Tibial nerve (tissue), 4 donors: ENCODE measurements at regions not wholly inside any gene's neighbourhood (a gene's known extent, or its start where the extent isn't known, plus 50 kb on each side); places are given as distances from the start of the nearest gene placed in this dataset.

Experiments used
- DNase-seq, 2 donors: peaks; one replicate each; pipeline ENCODE4 v3.0.0-alpha.2; 2019; ENCODE audit warnings: low spot score in 2 of 2
- H3K27ac ChIP-seq, 4 donors: fragments of 200-600 bp; sonication (generic) in 3 of 4; one replicate each; pipeline ENCODE4 v1.5.1; 2017 to 2019; ENCODE audit warnings: mild to moderate bottlenecking in 1 of 4
- H3K27me3 ChIP-seq, 2 donors: fragments of 200-600 bp; sonication (generic) in 1 of 2; one replicate each; pipeline versions ENCODE4 v1.5.1 to v1.6.0; 2017 to 2019
- H3K36me3 ChIP-seq, 3 donors: fragments of 200-600 bp; sonication (generic); one replicate each; pipeline ENCODE4 v1.5.1; 2018 to 2019
- H3K4me1 ChIP-seq, 4 donors: fragments of 200-600 bp; sonication (generic) in 3 of 4; one replicate each; pipeline ENCODE4 v1.5.1; 2017 to 2019
- H3K4me3 ChIP-seq, 4 donors: fragments of 200-600 bp; sonication (generic) in 3 of 4; one replicate each; pipeline ENCODE4 v1.5.1; 2017 to 2019; ENCODE audit warnings: mild to moderate bottlenecking in 1 of 4, moderate library complexity in 1 of 4
- H3K9me3 ChIP-seq, 4 donors: fragments of 200-600 bp; sonication (generic) in 3 of 4; one replicate each; pipeline ENCODE4 v1.5.1; 2017 to 2019
- CTCF ChIP-seq, 5 experiments: fragments of 200-600 bp in 3 of 5; fragments of 450-650 bp in 2 of 5; sonication (generic) in 3 of 5; IDR thresholded peaks; one replicate each; pipeline ENCODE4 v1.5.1; 2016 to 2019; ENCODE audit warnings: antibody characterized with exemption in 5 of 5, mild to moderate bottlenecking in 3 of 5, moderate library complexity in 2 of 5
- EP300 ChIP-seq, 2 donors: sonication (generic); formaldehyde crosslinking; IDR thresholded peaks; one replicate each; pipeline ENCODE4 v1.6.1; 2017; ENCODE audit warnings: antibody characterized with exemption in 2 of 2, mild to moderate bottlenecking in 1 of 2
- POLR2A ChIP-seq, 2 donors: fragments of 450-650 bp; IDR thresholded peaks; one replicate each; pipeline ENCODE4 v1.6.1; 2017; ENCODE audit warnings: antibody characterized with exemption in 2 of 2, mild to moderate bottlenecking in 2 of 2, moderate library complexity in 2 of 2
- WGBS, 2 donors: methylation state at CpG; one replicate each; pipeline ENCODE4 v1.1.5; 2018; 5-methylcytosine and 5-hydroxymethylcytosine counted together

GRCh38 chr11:80168796-80169195 is 728.0 kb upstream of the TENM4 start:
- H3K4me3 ChIP-seq, result no peak overlapping the region
- DNase-seq, result no peak
- TF ChIP-seq POLR2A (IDR thresholded peaks at IDR 0.05), result no peak
- TF ChIP-seq EP300 (IDR thresholded peaks at IDR 0.05), result no peak
- no peak for TF ChIP-seq CTCF (IDR thresholded peaks at IDR 0.05)
- no peak overlapping the region for H3K27ac ChIP-seq
- no peaks in the 10 kb centered on the region for H3K27me3 ChIP-seq
- peaks cover 0 to 9% (median 0%) of the 10 kb centered on the region in 4 donors for H3K9me3 ChIP-seq
- WGBS, 2 donors, result 85% methylated on average over 2 of the region's 2 CpGs
- H3K36me3 ChIP-seq, result no peaks in the 10 kb centered on the region
- H3K4me1 ChIP-seq, result no peaks in the 10 kb centered on the region

GRCh38 chr11:80167766-80168165 is 726.9 kb upstream of the TENM4 start:
- Histone ChIP-seq H3K27ac (no peak overlapping the region), H3K36me3 (no peaks in the 10 kb centered on the region), H3K4me3 (no peak overlapping the region), H3K9me3 (peaks cover 0 to 9% (median 0%) of the 10 kb centered on the region in 4 donors), H3K27me3 (no peaks in the 10 kb centered on the region), H3K4me1 (no peaks in the 10 kb centered on the region)
- no peak for TF ChIP-seq EP300 (IDR thresholded peaks at IDR 0.05)
- no peak for TF ChIP-seq POLR2A (IDR thresholded peaks at IDR 0.05)
- TF ChIP-seq CTCF (IDR thresholded peaks at IDR 0.05), result no peak
- no peak for DNase-seq
- 63 to 64% methylated on average over 3 of the region's 3 CpGs for WGBS, 2 donors

GRCh38 chr11:80165744-80166143 is 724.9 kb upstream of the TENM4 start:
- Histone ChIP-seq H3K27me3 (no peaks in the 10 kb centered on the region), H3K36me3 (no peaks in the 10 kb centered on the region), H3K4me1 (no peaks in the 10 kb centered on the region), H3K27ac (no peak overlapping the region), H3K9me3 (peaks cover 0 to 8% (median 0%) of the 10 kb centered on the region in 4 donors), H3K4me3 (no peak overlapping the region)
- no peak for DNase-seq
- TF ChIP-seq POLR2A (IDR thresholded peaks at IDR 0.05) (no peak), EP300 (IDR thresholded peaks at IDR 0.05) (no peak), CTCF (IDR thresholded peaks at IDR 0.05) (no peak)
- 70 to 83% methylated on average over 1 of the region's 1 CpG for WGBS, 2 donors

GRCh38 chr11:80163441-80163840 is 722.6 kb upstream of the TENM4 start:
- Histone ChIP-seq H3K27me3 (no peaks in the 10 kb centered on the region), H3K4me3 (no peak overlapping the region), H3K36me3 (no peaks in the 10 kb centered on the region), H3K9me3 (no peaks in the 10 kb centered on the region), H3K27ac (no peak overlapping the region), H3K4me1 (no peaks in the 10 kb centered on the region)
- WGBS, 2 donors, result 74 to 89% methylated on average over 1 of the region's 1 CpG
- no peak for DNase-seq
- TF ChIP-seq POLR2A (IDR thresholded peaks at IDR 0.05), result no peak
- no peak for TF ChIP-seq CTCF (IDR thresholded peaks at IDR 0.05)
- TF ChIP-seq EP300 (IDR thresholded peaks at IDR 0.05), result no peak

- no peaks in the 10 kb centered on the region for H3K27me3 ChIP-seq
- no peak overlapping the region for H3K27ac ChIP-seq
- no peaks in the 10 kb centered on the region for H3K36me3 ChIP-seq
- H3K4me1 ChIP-seq, result no peaks in the 10 kb centered on the region
- no peak overlapping the region for H3K4me3 ChIP-seq
- TF ChIP-seq POLR2A (IDR thresholded peaks at IDR 0.05) (no peak), EP300 (IDR thresholded peaks at IDR 0.05) (no peak), CTCF (IDR thresholded peaks at IDR 0.05) (no peak)
- 81% methylated on average over 3 of the region's 3 CpGs for WGBS, 2 donors
- no peaks in the 10 kb centered on the region for H3K9me3 ChIP-seq
- no peak for DNase-seq
Observed at GRCh38 chr11:80163011-80163410, 722.2 kb upstream of the TENM4 start.
